ENCODE measurements at regions not wholly inside any gene's neighbourhood (a gene's known extent, or its start where the extent isn't known, plus 50 kb on each side); places are given as distances from the start of the nearest gene placed in this dataset.

DNA sequence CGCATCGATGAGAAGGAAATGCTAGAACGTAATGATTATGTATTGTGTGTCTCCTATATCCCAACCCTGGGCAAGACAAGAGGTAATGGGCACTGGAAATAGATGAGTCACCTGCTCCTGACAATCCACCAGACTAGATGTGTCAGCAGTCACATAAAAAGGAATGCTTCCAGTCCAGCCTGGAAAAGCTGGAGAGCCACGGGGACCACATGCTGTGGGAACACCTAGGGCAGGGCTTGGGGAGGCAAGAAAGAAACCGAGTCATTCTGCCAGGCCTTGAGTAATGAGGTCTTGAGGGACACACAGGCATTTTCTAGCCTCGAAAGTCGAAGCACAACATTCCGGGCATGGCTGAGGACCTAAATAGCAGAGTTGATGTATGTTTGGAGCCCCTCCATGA is 716.7 kb upstream of the TMEM132C start:
- H3K9me3 ChIP-seq (ENCODE audit: severe bottlenecking), result no peaks in the 10 kb centered on the region
- no peak overlapping the region for H3K4me3 ChIP-seq (ENCODE audit: low read depth, low read length)
- DNase-seq, result no peak
- no peak overlapping the region for H3K27ac ChIP-seq
- TF ChIP-seq, protein P1, sequence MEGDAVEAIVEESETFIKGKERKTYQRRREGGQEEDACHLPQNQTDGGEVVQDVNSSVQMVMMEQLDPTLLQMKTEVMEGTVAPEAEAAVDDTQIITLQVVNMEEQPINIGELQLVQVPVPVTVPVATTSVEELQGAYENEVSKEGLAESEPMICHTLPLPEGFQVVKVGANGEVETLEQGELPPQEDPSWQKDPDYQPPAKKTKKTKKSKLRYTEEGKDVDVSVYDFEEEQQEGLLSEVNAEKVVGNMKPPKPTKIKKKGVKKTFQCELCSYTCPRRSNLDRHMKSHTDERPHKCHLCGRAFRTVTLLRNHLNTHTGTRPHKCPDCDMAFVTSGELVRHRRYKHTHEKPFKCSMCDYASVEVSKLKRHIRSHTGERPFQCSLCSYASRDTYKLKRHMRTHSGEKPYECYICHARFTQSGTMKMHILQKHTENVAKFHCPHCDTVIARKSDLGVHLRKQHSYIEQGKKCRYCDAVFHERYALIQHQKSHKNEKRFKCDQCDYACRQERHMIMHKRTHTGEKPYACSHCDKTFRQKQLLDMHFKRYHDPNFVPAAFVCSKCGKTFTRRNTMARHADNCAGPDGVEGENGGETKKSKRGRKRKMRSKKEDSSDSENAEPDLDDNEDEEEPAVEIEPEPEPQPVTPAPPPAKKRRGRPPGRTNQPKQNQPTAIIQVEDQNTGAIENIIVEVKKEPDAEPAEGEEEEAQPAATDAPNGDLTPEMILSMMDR (IDR thresholded peaks at IDR 0.05; ENCODE audit: low read depth, low read length), result no peak
- H3K36me3 ChIP-seq, result no peaks in the 10 kb centered on the region
- H3K27me3 ChIP-seq (ENCODE audit: insufficient read depth, low read depth, severe bottlenecking), result no peaks in the 10 kb centered on the region

DNA sequence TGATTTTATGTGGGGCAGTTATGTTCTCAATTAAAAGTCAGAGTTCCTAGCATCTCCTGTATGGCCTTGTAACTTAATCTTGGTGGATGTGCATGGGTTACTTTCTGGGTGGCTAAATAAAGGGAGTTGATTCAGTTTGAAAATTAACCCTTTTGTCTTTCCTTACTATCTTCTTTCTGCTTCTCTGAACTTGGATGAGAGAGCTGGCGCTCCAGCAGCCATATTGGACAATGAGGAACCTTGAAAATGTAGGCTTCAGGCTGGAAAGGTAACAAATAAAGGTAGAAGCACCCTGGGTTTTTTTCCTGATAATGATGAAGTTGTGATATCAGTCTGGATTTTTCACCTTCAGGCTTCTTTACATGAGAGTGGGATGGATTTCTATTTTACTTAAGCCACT is 714.1 kb upstream of the TMEM132C start:
- no peaks in the 10 kb centered on the region for H3K27me3 ChIP-seq (ENCODE audit: insufficient read depth, low read depth, severe bottlenecking)
- no peaks in the 10 kb centered on the region for H3K36me3 ChIP-seq
- no peak for DNase-seq
- TF ChIP-seq, protein P1 (IDR thresholded peaks at IDR 0.05; ENCODE audit: low read depth, low read length), result no peak
- H3K27ac ChIP-seq, result no peak overlapping the region
- H3K4me3 ChIP-seq (ENCODE audit: low read depth, low read length), result no peak overlapping the region
- no peaks in the 10 kb centered on the region for H3K9me3 ChIP-seq (ENCODE audit: severe bottlenecking)

DNA sequence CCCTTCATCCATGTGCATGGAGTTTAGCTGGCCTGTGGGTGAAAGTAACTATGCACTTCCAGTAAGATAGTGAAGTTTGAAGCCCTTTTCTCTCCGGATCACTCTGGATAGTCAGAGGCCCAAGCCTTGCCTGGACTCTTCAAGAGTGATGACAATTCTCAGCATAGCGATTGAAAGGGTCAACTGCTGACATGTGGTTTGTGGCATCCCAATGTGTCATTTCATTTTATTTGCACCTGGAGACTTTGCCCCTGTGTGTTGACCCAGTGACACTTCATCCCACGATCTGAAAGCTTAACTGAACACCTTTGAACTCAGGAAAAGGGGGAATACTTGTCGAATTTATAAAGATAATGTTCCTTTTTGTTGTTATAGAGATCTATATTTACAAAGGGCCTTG is 711.9 kb upstream of the TMEM132C start:
- Histone ChIP-seq H3K4me3 (ENCODE audit: low read depth, low read length) (no peak overlapping the region), H3K27ac (no peak overlapping the region), H3K36me3 (no peaks in the 10 kb centered on the region), H3K27me3 (ENCODE audit: insufficient read depth, low read depth, severe bottlenecking) (no peaks in the 10 kb centered on the region), H3K9me3 (ENCODE audit: severe bottlenecking) (no peaks in the 10 kb centered on the region)
- no peak for DNase-seq
- TF ChIP-seq, protein P1 (IDR thresholded peaks at IDR 0.05; ENCODE audit: low read depth, low read length), result no peak

DNA sequence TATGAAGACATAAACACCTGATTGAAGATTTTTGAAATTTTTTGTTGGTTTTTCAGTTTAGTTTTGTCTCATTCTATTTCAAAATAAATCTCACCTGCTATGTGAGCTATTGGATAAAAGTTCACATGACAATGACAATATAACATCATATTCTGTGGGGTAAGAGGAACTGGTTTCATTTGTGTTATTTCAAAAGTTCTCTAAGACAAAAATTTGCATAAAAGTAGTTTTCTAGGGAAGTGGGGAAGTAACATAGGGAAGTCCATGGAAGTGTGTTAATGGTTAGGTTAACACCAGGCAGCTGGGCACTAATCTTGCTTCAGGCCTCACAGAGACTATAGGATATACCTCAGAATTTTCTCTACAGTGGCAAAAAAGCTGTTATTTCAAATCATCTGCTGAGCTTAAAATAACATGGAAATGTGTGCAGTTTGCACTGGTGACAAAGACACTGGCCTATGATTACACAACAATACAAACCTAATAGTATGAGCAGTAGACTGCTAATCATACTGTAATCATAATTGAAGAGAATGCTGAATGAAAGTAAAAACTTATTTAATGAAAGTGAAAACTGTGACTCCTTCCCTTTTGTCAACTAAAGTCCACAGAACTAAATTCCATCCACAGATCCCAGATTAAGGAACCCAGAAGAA is 710.6 kb upstream of the TMEM132C start:
- Histone ChIP-seq H3K36me3 (no peaks in the 10 kb centered on the region), H3K9me3 (ENCODE audit: severe bottlenecking) (no peaks in the 10 kb centered on the region), H3K4me3 (ENCODE audit: low read depth, low read length) (no peak overlapping the region), H3K27me3 (ENCODE audit: insufficient read depth, low read depth, severe bottlenecking) (no peaks in the 10 kb centered on the region), H3K27ac (no peak overlapping the region)
- DNase-seq, result no peak
- TF ChIP-seq, protein P1 (IDR thresholded peaks at IDR 0.05; ENCODE audit: low read depth, low read length), result no peak

DNA sequence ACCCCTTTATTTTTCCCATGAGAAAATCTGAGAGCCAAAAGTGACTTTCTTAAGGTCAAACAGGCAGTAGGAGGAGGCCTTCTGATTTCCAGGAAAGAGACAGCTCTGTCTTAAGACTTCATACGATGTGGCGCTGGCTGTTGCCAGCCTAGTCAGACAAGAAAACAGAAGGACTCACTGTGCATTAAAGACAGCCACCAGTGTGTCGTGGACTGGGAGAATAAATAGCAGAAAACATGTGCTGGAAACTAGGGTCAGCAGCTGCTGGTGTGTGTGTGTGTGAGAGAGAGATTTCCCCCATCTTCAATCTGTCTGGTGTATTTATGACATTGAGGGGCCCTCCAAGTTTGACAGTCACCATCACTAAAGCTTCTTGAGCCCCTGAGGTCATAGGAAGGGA is 708.6 kb upstream of the TMEM132C start:
- TF ChIP-seq, protein P1 (IDR thresholded peaks at IDR 0.05; ENCODE audit: low read depth, low read length), result no peak
- Histone ChIP-seq H3K27ac (no peak overlapping the region), H3K27me3 (ENCODE audit: insufficient read depth, low read depth, severe bottlenecking) (no peaks in the 10 kb centered on the region), H3K9me3 (ENCODE audit: severe bottlenecking) (no peaks in the 10 kb centered on the region), H3K36me3 (no peaks in the 10 kb centered on the region), H3K4me3 (ENCODE audit: low read depth, low read length) (no peak overlapping the region)
- DNase-seq, result no peak
